ENCODE measurements at regions not wholly inside any gene's neighbourhood (a gene's known extent, or its start where the extent isn't known, plus 50 kb on each side); places are given as distances from the start of the nearest gene placed in this dataset.

GRCh38 chr5:161630948-161631347 is 54.6 kb upstream of the GABRA6 start:
- Histone ChIP-seq H3K27me3 (replicated peaks in 1 of 2; ENCODE audit: control insufficient read depth in 2 of 2, insufficient read depth in 2 of 2, low read length in 1 of 2) (no peaks in the 10 kb centered on the region), H3K4me3 (no peak overlapping the region), H3K79me2 (ENCODE audit: control insufficient read depth, insufficient read depth, low read length) (no peaks in the 10 kb centered on the region), H3K27ac (ENCODE audit: control insufficient read depth, insufficient read depth) (no peak overlapping the region), H2AFZ (ENCODE audit: control insufficient read depth, low read depth, low read length) (no peak overlapping the region), H3K4me2 (ENCODE audit: control insufficient read depth, insufficient read depth) (no peak overlapping the region), H3K9me3 (replicated peaks; ENCODE audit: control insufficient read depth, insufficient read depth, low read length) (no peaks in the 10 kb centered on the region), H4K20me1 (ENCODE audit: control insufficient read depth, insufficient read depth) (no peaks in the 10 kb centered on the region), H3K36me3 (ENCODE audit: control insufficient read depth in 2 of 2, insufficient read depth in 2 of 2, low read length in 1 of 2) (no peaks in the 10 kb centered on the region), H3K9ac (ENCODE audit: control insufficient read depth, insufficient read depth, low read length) (no peak overlapping the region), H3K4me1 (ENCODE audit: control insufficient read depth, insufficient read depth, low read length) (no peaks in the 10 kb centered on the region)
- POLR2A ChIA-PET: no interaction called here
- CTCF ChIA-PET: no interaction called here
- ATAC-seq (no peak), DNase-seq (ENCODE audit: low read depth, low spot score) (no peak), FAIRE-seq (no peak)
- TF ChIP-seq, protein P1, sequence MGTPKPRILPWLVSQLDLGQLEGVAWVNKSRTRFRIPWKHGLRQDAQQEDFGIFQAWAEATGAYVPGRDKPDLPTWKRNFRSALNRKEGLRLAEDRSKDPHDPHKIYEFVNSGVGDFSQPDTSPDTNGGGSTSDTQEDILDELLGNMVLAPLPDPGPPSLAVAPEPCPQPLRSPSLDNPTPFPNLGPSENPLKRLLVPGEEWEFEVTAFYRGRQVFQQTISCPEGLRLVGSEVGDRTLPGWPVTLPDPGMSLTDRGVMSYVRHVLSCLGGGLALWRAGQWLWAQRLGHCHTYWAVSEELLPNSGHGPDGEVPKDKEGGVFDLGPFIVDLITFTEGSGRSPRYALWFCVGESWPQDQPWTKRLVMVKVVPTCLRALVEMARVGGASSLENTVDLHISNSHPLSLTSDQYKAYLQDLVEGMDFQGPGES (IDR thresholded peaks at IDR 0.05): no peak
- TF ChIP-seq NBN (IDR thresholded peaks at IDR 0.05): no peak
- BruUV-seq (replicated peaks): no TSS peak
- WGBS (ENCODE audit: insufficient coverage, insufficient replicate concordance, low lambda C conversion rate, missing lambda C conversion rate): 43% methylated on average over 14 of the region's 14 CpGs
- RAD21 ChIA-PET (ENCODE audit: unreplicated experiment): no interaction called here
- intact Hi-C loops (cut with micrococcal nuclease; ENCODE audit: unreplicated experiment) (no loop called here), in situ Hi-C loops (cut with MboI) (no loop called here)
- SMC1A ChIA-PET (ENCODE audit: uncharacterized antibody, unreplicated experiment): interaction anchor here (1.5 kb wide), 1 partner anchor 48 kb away, joined by 3 read pairs; no protein-coding TSS in a partner anchor

- Histone ChIP-seq H3K4me2 (ENCODE audit: control insufficient read depth, insufficient read depth) (no peak overlapping the region), H3K27me3 (replicated peaks in 1 of 2; ENCODE audit: control insufficient read depth in 2 of 2, insufficient read depth in 2 of 2, low read length in 1 of 2) (no peaks in the 10 kb centered on the region), H2AFZ (ENCODE audit: control insufficient read depth, low read depth, low read length) (no peak overlapping the region), H4K20me1 (ENCODE audit: control insufficient read depth, insufficient read depth) (no peaks in the 10 kb centered on the region), H3K9me3 (replicated peaks; ENCODE audit: control insufficient read depth, insufficient read depth, low read length) (no peaks in the 10 kb centered on the region), H3K4me3 (no peak overlapping the region), H3K9ac (ENCODE audit: control insufficient read depth, insufficient read depth, low read length) (no peak overlapping the region), H3K36me3 (ENCODE audit: control insufficient read depth in 2 of 2, insufficient read depth in 2 of 2, low read length in 1 of 2) (no peaks in the 10 kb centered on the region), H3K79me2 (ENCODE audit: control insufficient read depth, insufficient read depth, low read length) (no peaks in the 10 kb centered on the region), H3K4me1 (ENCODE audit: control insufficient read depth, insufficient read depth, low read length) (no peaks in the 10 kb centered on the region), H3K27ac (ENCODE audit: control insufficient read depth, insufficient read depth) (no peak overlapping the region)
- ATAC-seq: no peak
- in situ Hi-C loops (cut with MboI): no loop called here
- SMC1A ChIA-PET (ENCODE audit: uncharacterized antibody, unreplicated experiment): no interaction called here
- no peak for FAIRE-seq
- no peak for TF ChIP-seq ZNF207 (IDR thresholded peaks at IDR 0.05; ENCODE audit: borderline replicate concordance)
- TF ChIP-seq ETV6 (conservative IDR thresholded peaks at IDR 0.05 in 1 of 2, IDR thresholded peaks at IDR 0.05 in 1 of 2; ENCODE audit: borderline replicate concordance in 1 of 2, low read depth in 1 of 2): no peak
- no peak for TF ChIP-seq BRCA1 (IDR thresholded peaks at IDR 0.05; ENCODE audit: low read depth, low read length)
- TF ChIP-seq CTCF (IDR thresholded peaks at IDR 0.05 in 2 of 3, conservative IDR thresholded peaks at IDR 0.05 in 1 of 3; ENCODE audit: control insufficient read depth in 2 of 3, extremely low read depth in 1 of 3, insufficient read depth in 1 of 3, low read depth in 3 of 3, low read length in 3 of 3): no peak
- no peak for TF ChIP-seq PAX8 (IDR thresholded peaks at IDR 0.05)
- no peak for TF ChIP-seq TAF1 (IDR thresholded peaks at IDR 0.05; ENCODE audit: borderline replicate concordance, low read depth, low read length)
- no peak for TF ChIP-seq RAD21 (IDR thresholded peaks at IDR 0.05; ENCODE audit: insufficient read depth, low read depth, low read length)
- no peak for TF ChIP-seq BCL11A (IDR thresholded peaks at IDR 0.05; ENCODE audit: low read depth, low read length)
- no peak for TF ChIP-seq ZBED1 (IDR thresholded peaks at IDR 0.05; ENCODE audit: borderline replicate concordance)
- no peak for TF ChIP-seq STAT3 (IDR thresholded peaks at IDR 0.05; ENCODE audit: low read depth, low read length)
- TF ChIP-seq MEF2A (IDR thresholded peaks at IDR 0.05; ENCODE audit: insufficient read depth, low read depth, low read length): no peak
- TF ChIP-seq KAT2A (conservative IDR thresholded peaks at IDR 0.05; ENCODE audit: control insufficient read depth, low read depth, low read length): no peak
- TF ChIP-seq ZNF217 (IDR thresholded peaks at IDR 0.05): no peak
- no peak for TF ChIP-seq KLF5 (IDR thresholded peaks at IDR 0.05; ENCODE audit: partially characterized antibody)
- no peak for DNase-seq (ENCODE audit: low read depth, low spot score)
- CTCF ChIA-PET: no interaction called here
- POLR2A ChIA-PET: no interaction called here
- intact Hi-C loops (cut with micrococcal nuclease; ENCODE audit: unreplicated experiment): no loop called here
- BruUV-seq (replicated peaks): no TSS peak
- WGBS (ENCODE audit: insufficient coverage, insufficient replicate concordance, low lambda C conversion rate, missing lambda C conversion rate): 0% methylated on average over 1 of the region's 1 CpG
- RAD21 ChIA-PET (ENCODE audit: unreplicated experiment): no interaction called here
These were observed 59.8 kb upstream of the GABRA6 start for GRCh38 chr5:161625673-161626072.
